Superior temporal gyrus (tissue), 1 donor: ENCODE measurements at regions not wholly inside any gene's neighbourhood (a gene's known extent, or its start where the extent isn't known, plus 50 kb on each side); places are given as distances from the start of the nearest gene placed in this dataset.
"Not testable (repeated sequence)": the region's sequence is repeated elsewhere in the genome, so short reads cannot be mapped to it uniquely, and the experiment has no call there.

Source experiments
- DNase-seq: peaks from one replicate; pipeline ENCODE4 v3.0.0-alpha.2; 2016; ENCODE audit errors: extremely low spot score

DNA sequence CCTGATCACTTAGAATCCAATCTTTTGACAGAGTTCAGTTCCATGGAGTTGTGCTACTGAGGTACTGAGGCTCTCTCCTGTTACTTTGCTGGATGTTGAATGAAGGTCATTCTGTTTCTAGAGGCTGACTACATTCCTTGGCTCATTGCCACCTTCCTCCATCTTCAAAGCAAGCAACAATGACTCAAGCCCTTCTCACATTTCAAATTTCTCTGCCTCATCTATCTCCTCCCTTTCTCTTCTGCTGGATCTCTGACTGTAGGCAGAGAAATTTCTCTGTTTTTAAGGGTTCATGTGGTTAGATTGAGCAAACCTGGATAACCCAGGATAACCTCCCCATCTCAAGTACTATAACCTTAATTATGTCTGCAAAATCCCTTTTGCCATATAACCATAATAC is 775.4 kb downstream of the STPG2 start:
- no peak for DNase-seq

DNA sequence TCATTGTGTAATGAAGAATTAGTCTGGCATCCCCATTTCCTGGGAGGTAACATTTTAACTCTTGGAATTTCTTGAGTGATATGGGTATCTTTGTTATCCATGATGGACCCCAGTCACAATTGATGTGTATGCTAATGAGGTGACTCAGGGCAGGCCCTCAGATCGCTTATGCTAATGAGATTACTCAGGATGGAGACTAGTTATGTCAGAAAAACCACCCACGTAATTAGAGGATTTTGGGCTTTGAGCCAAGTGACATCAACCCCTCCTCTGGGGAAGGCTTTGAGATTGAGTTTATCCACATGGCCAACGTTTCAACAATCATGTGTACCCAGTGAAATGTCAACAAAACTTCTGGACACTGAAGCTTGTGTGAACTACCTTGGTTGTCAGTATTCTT is 772.7 kb downstream of the STPG2 start:
- DNase-seq = no peak

DNA sequence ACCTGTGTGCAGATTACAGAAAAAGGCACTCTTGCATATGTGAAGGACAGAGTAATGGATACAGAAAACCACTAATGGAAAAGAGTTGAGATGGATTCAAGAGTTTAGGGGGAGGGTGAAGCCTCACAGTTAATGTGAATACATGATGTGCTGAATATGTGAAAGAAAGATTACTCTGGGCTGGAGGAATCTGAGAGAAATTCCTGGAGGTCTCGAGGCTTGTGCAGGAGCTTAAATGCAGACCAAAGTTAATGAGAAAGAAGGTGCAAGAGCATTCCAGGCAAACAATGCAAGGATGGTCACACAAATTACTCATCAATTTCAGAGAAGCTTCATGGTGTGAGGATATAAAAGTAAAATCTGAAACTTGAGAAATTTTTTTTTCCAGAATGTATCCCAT is 768.8 kb downstream of the STPG2 start:
- no peak for DNase-seq

DNA sequence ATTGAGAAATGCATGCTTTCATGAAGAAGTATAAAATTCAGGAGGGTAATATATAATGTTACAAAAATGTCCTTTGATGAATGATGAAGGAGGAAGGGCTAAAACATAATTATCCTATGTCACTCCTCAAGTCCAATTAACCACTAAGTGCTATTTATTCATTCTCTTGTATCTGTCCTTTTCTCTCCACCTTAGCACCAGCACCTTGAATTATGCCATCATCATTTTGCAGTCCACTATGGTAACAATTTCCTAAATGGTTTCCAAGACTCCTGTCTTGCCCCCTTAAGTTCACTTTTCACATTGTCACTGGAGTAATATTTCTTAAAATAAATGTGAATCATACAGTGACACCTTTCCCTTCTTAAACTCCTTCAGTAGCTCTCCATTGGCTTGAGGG is 756.3 kb downstream of the STPG2 start:
- no peak for DNase-seq

DNA sequence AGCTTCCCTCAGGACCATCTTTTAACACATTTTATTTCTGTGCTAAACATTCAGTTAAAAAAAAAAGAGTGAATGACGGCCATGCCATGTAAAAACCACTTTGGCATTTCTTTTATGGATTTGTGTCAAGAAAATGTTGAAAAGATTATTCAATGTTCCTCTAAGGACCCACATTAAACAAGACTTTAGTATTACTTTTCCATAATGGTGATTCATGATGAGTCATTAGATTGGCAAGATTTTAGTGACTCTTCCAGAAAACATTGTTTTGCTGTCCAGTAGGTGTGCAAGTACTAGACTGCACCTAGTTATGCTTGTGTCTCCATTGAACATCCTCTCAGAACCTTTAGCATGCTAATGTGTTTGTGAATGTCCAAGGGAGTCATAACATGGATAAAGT is 748.6 kb downstream of the STPG2 start:
- no peak for DNase-seq

DNA sequence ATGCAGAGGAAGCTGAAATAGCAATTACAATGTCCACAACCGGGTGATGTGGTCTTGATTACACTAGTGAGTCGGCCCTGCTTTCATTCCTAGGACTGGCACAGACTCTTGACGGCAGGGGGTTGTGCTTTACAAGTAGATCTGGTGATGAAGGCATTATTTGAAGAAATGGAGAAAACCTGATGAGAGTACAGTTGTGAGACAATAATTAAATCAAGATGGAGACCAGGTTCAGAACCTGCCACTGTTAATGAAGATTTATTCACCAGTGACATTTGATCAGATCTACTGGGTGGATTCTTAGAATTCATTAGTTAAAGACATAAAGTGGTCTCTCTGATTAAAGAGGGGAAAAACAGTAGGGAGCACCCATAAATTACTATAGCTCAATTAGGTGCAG is 747.2 kb downstream of the STPG2 start:
- DNase-seq = no peak

DNA sequence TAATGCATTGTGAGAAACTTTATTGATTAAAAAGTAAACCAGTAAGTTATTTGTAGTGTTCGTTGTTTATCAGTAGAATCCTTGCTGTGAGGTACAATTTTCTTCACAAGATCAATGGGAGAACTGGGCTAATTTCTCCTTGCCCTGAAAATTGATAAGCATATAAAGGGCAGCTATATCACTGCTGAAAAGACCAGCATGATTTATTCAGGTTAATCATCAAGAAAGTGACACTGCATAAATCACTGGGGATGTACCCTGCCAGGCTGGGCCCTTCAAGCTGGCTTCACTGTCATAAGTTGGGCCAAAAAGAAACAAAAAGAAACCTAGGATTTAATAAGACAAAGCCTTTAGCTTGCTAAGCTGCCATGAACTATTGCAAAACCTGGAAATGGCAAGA is 746.7 kb downstream of the STPG2 start:
- no peak for DNase-seq

DNA sequence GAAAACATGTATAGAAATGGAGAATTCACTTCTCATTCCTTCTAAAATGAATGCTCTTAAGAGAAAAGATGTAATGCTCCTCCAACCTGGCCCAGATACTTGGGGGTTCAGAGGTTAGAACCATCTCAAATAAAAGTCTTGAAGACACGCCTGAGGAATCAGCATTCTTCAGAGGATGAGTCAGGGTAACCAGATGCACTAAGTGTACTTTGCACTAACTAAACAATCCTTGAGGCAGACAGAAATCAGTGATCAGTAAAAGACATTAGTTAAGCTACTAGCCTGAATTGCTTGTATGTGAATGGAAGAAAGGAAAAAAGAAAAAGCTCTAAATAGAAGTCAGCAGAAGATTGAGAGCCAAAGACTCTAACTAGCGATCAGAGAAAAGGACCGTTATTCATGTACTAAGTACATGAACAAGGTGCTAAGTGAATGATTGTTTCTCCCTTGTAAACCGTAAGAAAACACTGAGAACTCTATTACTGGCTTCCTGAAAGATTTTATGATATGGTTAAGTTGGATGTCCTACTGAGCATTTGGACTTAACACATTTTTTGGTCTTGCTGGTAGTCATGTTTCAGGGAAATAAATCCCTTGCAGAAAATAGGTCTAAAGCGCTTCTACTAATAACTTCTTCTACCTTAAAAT is 738.3 kb downstream of the STPG2 start:
- no peak for DNase-seq

DNA sequence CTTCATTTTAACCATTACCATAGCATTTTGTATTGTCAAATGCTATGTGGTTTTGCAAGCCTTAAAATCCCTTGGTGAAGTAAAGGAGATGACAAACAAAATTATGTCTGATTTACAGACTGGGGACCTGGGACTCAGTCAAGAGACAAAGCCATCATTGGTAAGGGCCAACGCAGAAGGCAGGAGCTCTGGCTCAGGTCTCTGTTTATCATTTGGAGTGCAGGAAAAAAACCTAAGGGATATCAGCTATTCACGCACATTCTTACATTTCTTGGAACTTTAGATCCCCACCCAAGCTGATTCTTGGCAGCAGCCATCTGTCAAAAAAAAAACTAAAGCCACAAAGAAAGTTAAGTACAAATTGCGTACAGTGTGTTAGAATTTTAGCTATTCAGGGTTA is 731.9 kb downstream of the STPG2 start:
- DNase-seq = no peak

DNA sequence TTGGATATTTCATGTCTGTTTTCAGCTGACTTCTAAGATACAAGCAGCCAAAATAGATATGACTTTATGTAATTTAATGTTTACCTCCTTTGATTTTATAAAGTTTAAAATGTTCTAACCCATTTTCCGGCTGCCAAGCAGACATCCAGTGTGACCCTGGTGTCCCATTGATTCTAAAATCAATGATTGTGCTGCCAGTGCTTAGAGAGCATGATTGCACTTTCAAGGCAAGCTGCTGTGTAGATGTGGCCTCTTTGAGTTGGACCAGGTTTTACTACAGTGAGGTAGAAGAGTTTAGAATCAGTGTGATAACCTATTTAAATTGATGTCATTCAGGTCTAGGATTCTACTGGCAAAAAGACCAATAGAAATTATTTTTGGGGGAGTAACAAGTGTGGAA is 730.9 kb downstream of the STPG2 start:
- DNase-seq = no peak

DNA sequence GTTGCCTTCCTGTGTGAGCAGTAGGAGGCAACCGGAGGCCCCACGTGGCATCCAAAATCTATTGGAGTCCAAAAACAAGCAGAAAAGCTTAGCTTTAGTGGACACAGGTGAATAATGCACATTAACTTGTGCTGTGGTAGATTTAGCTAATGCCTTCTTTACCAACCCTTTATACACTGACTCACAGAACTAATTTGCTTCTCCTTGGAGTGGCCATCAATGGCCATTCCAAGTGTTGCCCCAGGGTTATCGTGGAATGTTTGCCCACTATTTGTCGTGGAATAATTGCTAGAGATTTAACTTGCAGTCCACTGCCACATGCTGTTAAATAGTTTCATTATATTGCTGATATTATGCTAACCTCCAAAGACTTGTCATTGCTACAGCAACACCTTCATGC is 729.1 kb downstream of the STPG2 start:
- no peak for DNase-seq

DNA sequence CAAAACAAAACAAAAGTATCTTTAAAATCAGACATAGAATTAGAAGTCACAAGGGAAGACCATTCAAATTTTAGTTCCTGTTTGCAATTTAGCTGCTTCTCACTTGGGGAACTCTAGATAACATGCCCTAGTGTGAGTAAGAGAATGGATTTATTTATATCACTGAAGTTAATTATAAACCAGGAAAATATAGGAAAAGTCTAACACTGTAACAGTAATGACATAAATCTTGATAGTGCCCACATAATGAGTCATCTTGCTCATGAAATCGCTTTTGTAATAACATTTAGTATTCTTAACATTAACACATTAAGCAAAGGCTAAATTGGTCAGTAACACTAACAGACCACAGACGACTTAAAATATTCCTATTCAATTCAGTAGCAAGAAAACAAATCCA is 710.7 kb downstream of the STPG2 start:
- DNase-seq = no peak

DNA sequence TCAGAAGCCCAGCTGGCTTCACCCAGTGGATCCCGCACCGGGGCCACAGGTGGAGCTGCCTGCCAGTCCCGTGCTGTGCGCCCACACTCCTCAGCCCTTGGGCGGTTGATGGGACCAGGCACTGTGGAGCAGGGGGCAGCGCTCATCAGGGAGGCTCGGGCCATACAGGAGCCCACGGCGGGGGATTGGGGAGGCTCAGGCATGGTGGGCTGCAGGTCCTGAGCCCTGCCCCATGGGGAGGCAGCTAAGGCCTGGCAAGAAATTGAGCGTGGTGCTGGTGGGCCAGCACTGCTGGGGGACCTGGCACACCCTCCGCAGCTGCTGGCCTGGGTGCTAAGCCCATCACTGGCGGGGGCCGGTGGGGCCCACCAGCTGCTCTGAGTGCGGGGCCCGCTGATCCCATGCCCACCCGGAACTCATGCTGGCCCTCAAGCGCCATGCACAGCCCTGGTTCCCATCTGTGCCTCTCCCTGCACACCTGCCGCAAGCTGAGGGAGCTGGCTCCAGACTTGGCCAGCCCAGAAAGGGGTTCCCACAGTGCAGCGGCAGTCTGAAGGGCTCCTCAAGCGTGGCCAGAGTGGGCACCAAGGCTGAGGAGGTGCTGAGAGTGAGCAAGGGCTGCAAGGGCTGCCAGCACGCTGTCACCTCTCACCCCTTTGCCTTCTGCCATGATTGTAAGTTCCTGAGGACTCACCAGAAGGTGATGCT is 705.1 kb downstream of the STPG2 start:
- not testable (repeated sequence) for DNase-seq

DNA sequence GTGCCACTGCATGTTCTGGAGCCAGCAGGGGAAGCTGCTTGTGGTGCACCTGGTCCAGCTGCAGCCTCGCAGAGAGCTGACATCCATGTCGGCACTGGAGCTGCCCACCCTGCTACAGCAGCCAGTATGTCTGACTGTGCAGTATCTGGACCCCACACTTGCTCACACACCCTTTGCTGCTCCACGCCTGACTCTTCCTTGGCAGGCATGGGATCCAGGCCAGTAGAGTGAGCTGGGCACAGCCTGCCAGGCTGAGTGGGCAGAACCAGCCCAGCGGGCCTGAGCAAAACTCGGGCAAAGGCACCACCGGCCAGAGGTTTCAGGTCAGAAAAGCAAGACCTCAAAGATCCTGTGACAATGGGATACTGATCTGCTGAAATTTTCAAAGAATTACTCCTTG is 690.1 kb downstream of the STPG2 start:
- DNase-seq = no peak

DNA sequence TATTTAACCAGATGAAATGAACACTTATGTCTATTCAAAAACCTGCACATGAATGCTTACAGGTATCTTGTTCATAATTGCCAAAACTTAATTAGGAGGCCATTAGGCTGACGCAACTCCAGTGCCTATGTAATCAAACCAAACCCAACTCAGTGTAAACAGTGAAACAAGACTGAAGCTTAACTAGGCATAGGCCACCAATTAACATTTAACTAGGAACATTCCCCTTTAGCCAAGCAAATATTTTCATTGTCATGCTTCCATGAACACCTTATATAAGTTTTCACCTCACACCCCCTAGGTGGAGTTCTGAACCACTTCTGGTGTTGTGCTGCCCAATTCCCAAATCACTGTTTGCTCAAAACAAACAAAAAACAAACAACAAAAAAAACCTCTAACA is 686.0 kb downstream of the STPG2 start:
- no peak for DNase-seq

DNA sequence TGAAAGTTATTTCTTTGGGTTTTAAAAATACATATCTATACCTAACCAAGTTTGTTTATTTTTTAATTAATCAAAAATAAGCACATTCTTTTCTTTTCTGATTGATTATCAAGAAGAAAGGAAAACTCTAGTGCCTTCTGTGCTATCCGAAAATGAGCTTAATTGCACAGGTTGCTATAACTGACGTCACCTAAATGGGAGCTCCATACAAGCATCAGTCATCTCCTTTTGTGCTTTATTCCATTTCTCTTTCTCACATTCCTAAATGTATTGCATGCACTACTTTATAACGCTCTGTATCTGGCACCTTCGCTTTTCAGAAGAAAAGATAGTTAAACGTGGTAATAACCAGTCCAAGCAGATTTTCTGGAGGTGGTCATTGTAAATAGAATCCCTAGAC is 675.0 kb downstream of the STPG2 start:
- no peak for DNase-seq

DNA sequence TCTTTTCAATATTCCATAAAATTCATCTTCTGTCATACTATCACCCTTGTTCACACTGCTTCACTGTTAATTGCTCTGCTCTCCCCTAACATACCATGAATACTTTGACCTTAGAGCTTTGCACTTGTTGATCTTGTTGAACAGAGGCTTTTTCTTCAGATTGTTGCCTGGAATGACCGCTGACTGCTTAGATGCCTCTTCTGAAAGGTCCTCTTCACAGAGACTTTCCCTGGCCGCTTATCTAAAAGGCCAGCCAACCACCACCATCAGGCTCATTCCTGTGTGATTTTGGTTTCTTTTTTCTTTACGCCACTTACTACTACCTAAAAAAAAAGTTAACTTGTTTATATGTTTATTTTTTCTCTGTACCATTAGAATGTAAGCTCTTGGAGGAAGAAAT is 667.7 kb downstream of the STPG2 start:
- no peak for DNase-seq

DNA sequence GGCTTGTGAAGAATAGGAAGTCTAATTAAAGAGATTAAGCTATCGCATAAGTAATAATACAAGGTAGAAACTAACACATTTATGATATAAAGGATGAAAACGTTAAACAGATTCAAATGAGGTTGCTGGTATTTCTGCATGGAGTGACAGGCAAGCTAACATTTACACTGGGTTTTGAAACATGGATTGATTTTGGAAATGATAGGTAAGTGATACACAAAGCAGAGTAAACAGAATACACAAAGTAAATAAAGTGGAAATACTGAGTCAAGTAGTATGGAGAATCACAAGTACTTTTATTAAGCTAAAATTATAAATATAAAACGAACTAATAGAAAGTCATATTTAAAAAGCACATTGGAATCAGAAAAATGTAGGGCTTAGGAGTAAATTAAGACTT is 665.3 kb downstream of the STPG2 start:
- no peak for DNase-seq

DNA sequence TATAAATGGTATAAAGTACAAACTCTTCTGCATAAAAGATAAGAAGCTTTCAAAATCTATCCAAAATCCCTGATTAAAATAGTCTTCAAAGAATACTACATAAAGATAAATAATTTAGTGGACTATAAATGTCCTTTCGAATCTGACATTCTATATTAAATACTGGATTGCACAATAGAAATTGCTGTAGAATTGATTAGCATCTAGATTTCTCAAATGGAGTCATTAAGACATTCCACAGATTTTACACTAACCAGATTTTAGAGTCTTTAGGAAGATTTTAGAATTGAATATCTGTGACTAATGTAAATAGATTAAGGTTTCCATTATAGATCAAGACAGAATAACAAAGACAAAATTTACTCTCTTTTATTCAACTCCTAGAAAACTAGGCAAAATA is 663.9 kb downstream of the STPG2 start:
- DNase-seq = no peak

DNA sequence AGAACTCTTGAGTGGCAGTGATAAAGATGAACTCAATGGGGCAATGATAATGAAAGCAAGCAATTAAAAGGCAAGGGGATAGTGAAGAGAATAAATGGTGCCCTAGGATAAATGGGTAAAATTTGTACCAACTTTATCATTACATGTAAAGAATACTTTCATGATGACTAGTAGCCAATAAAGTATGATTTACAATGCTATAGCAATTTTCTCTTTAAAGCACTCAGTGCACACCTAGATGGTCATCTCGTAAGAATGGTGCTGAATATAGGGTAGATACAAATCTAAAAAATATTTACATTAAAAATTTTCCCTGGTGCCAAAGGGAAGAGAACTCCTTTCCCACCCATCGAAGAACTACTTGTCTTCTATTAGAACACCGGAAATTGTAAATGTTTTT is 651.4 kb downstream of the STPG2 start:
- no peak for DNase-seq

DNA sequence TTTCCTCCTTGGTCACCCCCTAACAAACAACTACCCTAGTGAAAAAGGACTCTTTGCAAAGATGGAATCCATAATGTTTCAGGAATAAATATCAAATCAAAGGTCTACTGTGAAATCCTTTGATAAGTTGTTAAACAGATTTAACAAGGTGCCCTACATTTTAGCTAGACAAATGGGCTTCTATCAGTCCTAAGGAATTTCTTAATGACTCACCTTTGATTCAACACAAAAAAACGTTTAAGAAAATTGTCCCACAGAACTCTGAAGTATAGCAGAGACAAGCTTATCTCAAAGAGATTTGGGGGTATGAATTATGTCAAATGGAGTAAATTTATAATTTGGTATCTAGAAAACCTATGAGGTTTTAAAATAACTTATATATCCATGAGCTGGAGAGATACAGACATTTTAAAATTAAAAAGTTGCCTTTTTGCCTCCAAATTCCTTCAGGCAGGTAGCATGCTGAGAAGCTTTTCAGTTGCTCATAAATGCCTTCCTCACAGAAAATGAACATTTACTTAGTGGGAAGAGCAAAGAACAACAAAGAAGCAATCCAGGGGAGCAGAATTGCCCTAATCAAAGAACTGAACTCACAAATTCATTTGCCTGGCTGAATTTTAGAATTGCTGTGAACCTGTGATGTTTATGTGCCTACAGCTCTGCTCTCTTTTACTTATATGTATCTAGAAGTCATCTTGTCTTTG is 649.3 kb downstream of the STPG2 start:
- no peak for DNase-seq

DNA sequence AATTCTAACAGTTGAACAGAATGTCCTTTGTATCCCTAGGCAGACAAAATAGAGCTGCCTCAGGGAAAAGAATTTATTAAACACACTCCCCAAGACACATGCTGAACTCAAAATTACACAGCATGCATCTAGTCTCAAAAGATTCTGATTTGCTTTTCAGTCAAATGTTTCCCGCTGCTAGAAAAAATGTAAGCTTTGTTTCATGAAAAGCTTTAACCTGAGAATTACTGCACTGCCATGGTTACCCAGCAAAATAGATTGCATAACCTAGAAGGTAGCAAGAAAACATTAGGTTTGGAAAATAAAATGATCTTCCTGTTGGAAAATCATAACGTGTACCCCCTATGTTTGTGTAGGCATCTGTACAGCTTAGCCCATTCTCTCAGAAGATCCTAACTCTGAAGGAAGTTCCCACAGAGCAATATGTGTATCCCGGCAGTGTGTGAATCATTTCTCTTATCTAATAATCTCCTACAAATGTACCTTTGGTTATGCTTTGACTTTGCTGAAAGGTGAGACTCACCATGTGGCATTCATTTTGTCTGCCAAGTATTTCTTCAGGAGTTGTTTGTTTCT is 646.9 kb downstream of the STPG2 start:
- DNase-seq = no peak

DNA sequence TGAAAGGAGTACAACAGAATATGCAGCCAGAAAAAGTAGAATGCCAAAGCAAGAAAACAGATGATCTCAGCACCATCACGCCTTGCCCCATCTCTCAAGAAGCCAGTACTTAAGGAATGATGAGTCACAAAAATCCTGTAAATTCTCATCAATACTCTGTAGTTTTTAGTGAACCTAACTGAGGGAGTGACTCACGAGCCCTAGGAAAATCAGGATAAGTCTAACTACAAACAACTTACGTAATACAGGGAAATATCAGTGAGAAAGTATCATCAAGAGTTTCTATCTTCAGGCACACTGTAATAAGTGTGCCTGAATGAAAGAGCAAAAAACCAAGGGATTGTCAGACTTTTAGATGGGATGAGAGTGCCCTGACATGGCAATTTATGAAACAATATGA is 644.4 kb downstream of the STPG2 start:
- no peak for DNase-seq
